NCI-H1436 (cell line): ENCODE measurements at regions not wholly inside any gene's neighbourhood (a gene's known extent, or its start where the extent isn't known, plus 50 kb on each side); places are given as distances from the start of the nearest gene placed in this dataset.
"Not testable (repeated sequence)": the region's sequence is repeated elsewhere in the genome, so short reads cannot be mapped to it uniquely, and the experiment has no call there.

Source experiments
- DNase-seq: peaks from one replicate; lab custom pipeline; 2025; lab: John Stamatoyannopoulos, UW

GRCh38 chr1:184888505-184888904 lies 85.8 kb downstream of the NIBAN1 start:
- no peak for DNase-seq

GRCh38 chr1:184882957-184883815 lies 91.1 kb downstream of the NIBAN1 start:
- no peak for DNase-seq

DNA sequence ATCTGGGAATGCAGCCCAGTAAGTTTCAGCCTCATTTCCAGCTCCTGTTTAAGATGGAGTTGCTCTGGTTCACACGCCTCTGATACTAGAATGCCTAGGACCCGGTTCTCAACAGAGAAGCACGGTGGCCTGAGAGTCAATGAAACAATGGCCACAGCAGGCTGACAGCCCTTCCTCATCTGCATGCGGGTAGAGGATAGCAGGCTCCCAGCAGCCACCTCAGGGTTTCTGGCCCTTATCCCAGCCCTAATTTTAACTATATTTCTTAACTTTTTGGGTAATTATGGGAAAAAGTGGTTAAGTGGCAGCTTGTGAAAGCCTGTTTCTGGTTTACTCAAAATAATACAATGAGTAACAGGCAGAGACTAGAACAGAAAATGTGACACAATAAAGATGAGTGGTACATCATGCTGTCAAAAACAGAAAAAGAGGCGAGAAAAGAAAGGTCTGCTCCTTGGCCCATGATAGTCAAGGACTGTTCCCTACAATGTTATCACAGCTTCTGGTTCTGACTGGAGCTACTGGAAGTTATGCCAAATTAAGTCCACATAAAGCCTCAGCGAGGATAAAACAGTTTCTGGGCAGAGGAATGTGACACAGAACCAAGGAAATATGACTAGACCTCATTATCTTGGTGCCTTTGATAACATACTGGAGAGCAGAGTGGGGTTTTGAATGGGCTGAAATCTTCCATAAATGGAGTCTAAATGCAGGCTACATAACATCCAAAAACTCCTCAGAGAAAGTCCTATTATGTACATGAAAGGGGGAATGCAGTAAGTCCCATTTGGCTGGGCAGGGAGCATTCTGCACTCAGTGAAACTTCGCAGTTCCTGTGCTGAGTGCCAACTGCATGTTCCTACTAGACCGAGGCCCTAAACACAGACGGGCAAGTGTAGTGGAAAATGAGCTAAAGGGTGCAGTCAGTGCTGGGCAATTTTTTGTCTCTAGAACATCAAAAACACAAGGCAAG lies 92.1 kb downstream of the NIBAN1 start:
- no peak for DNase-seq

DNA sequence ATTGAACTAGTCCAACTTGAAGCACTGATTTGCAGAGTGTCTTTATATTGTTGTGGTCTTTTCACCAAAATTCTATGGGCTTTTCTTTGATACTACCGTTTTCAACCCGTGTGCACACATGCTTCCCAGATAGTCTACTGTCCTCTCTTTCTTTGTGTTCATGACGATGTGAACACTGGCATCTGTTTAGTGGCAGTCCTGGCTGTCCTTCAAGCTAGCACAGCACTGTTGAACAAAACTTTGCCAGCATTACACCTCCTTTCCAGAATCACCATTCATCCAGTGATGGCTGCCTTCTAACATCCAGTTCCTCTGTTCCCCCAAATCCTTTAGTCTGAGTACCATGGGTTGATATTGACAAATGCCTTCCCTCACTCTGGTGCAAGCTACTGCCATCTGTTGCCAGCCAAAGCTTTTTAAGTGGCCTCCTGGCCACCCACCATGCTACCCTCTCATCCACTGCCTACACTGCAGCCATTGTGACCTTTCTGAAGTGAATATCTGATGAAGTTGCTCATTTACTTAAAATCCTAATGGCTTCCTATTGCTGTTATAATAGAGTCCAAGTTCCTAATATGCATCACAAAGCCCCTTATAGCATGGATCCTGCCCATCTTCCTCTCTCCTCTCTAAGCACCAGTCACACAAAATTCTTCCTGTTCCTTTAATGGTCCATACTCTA lies 94.3 kb downstream of the NIBAN1 start:
- DNase-seq = no peak

GRCh38 chr1:184878602-184879001 lies 95.7 kb downstream of the NIBAN1 start:
- DNase-seq = no peak

DNA sequence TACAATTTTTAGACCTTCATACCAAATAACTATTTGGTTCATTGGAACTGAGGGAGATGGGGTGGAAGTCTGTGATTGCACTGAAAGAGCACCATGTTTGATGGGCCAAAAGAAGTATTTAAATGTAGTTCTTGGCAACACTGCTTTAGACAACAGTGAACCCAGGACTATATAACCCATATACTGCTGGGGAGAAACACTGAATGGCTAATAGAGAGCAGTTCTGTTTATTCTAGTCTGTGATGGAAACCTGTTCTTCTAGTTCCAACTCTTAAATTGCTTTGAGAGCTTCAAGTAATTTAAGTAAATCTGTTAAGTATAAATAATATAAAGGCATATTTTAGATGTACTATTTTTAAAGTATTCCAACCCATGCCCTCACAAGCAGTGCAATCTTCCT lies 96.3 kb downstream of the NIBAN1 start:
- no peak for DNase-seq

- DNase-seq = not testable (repeated sequence)
These were observed 98.3 kb downstream of the NIBAN1 start for GRCh38 chr1:184876015-184876414.

GRCh38 chr1:184875218-184875617 lies 99.1 kb downstream of the NIBAN1 start:
- no peak for DNase-seq

GRCh38 chr1:184870319-184870718 lies 104.0 kb downstream of the NIBAN1 start:
- DNase-seq = no peak

- no peak for DNase-seq
These were observed 106.2 kb downstream of the NIBAN1 start for GRCh38 chr1:184867866-184868689.

GRCh38 chr1:184866991-184867788 lies 107.1 kb downstream of the NIBAN1 start:
- DNase-seq = no peak

GRCh38 chr1:184866586-184866985 lies 107.7 kb downstream of the NIBAN1 start:
- no peak for DNase-seq

- no peak for DNase-seq
These were observed 108.5 kb downstream of the NIBAN1 start for GRCh38 chr1:184865831-184866230.

- DNase-seq = no peak
These were observed 107.2 kb upstream of the EDEM3 start for GRCh38 chr1:184861755-184862336.

- DNase-seq = no peak
These were observed 106.5 kb upstream of the EDEM3 start for GRCh38 chr1:184860985-184861754.

DNA sequence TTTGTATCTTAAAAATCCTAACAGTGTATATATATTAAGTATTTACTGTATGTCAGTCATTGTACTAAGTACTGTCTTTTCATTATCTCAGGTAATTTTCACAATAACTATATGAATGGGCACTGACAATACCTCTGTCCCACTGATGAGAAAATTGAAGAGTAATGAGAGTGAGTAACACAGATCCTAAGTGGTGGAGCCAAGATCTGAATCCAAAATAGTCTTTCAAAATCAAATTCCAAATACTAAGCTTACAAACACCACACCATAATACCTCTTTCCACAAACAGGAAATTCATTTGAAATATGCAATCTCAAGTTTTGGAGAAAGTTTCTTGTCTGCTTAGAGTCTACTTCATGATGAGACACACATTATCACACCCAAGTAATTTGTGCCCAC lies 105.9 kb upstream of the EDEM3 start:
- DNase-seq = no peak

DNA sequence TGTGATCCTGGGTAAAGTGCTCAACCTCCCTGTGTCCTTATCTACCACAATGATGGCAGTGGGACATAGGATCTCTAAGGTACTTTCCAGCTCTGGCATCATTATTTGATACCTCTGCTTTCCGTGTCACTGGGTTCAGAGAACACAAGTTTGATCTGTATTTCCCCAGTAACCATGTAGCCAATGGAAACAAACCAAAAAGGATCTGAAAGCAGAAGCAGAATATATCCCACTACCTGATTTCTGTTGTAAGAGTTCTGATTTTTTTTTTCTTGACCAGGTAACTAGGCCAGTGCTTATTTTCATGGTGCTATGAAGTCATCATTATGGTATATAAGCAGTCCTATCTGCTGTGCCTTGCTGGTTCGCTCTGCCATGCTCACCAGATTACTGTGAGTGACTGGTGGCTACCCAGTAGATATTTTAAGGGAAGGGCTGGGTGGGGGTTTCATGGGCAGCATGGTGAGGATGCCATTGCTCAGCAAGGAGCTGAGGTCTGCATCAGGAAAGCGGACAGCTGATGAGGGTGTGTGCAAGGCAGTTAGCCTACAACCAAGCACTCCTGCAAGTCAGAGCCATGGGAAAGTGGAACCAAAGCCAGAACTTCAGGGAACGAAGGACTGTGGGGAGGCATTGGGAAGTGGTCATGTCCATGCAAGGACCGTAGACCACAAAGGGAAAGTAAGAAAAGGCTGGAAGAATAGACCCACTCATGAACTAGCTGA lies 104.9 kb upstream of the EDEM3 start:
- DNase-seq = no peak

- no peak for DNase-seq
These were observed 103.6 kb upstream of the EDEM3 start for GRCh38 chr1:184858288-184858687.
